ENCODE measurements at regions not wholly inside any gene's neighbourhood (a gene's known extent, or its start where the extent isn't known, plus 50 kb on each side); places are given as distances from the start of the nearest gene placed in this dataset.
"Not testable (repeated sequence)": the region's sequence is repeated elsewhere in the genome, so short reads cannot be mapped to it uniquely, and the experiment has no call there.

DNA sequence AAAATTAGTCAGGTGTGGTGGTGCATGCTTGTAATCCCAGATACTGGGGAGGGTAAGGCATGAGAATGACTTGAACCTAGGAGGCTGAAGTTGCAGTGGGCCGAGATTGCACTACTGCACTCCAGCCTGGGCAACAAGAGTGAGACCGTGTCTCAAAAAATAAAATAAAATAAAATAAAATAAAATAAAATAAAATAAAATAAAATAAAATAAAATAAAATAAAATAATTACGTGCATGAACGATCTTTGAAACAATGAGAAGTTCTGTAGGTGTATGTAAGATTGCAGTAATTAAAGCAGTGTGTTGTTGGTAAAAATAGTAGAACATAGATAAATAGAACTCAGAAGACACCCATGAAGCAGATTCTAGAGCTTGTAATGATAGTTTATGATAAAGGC is 348.5 kb downstream of the ANKRD30A start:
- no peaks in the 10 kb centered on the region for H3K36me3 Mint-ChIP-seq (ENCODE audit: low read depth)
- TF ChIP-seq CTCF (IDR thresholded peaks at IDR 0.05): no peak
- H3K4me3 Mint-ChIP-seq (ENCODE audit: unreplicated experiment): no peak overlapping the region
- H3K9me3 Mint-ChIP-seq (ENCODE audit: low read depth): peaks cover 30% of the 10 kb centered on the region
- no peak for DNase-seq (ENCODE audit: low spot score)
- H3K4me1 Mint-ChIP-seq (ENCODE audit: low read depth): no peaks in the 10 kb centered on the region
- H3K27ac Mint-ChIP-seq (ENCODE audit: unreplicated experiment): no peak overlapping the region
- H3K27me3 Mint-ChIP-seq (ENCODE audit: low read depth): no peaks in the 10 kb centered on the region

DNA sequence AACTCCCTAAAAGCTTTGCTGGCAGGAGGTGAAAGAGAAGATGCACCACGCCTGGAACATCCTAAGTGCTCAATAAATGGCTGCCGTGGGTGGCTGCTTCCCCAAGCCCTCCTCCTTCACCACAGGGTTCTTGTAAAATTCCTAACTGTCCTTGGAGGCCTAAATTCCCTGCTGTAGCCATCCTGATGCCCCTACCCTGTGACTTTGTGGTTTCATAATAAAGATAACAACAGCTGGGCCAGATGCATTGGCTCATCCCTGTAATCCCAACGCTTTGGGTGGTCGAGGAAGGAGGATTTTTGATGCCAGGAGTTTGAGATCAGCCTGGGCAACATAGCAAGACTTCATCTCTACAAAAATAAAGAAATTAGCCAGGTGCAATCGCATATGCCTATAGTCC is 341.8 kb downstream of the ANKRD30A start:
- peaks cover 33% of the 10 kb centered on the region for H3K9me3 Mint-ChIP-seq (ENCODE audit: low read depth)
- H3K36me3 Mint-ChIP-seq (ENCODE audit: low read depth): no peaks in the 10 kb centered on the region
- no peak overlapping the region for H3K27ac Mint-ChIP-seq (ENCODE audit: unreplicated experiment)
- no peak for TF ChIP-seq CTCF (IDR thresholded peaks at IDR 0.05)
- H3K27me3 Mint-ChIP-seq (ENCODE audit: low read depth): no peaks in the 10 kb centered on the region
- no peaks in the 10 kb centered on the region for H3K4me1 Mint-ChIP-seq (ENCODE audit: low read depth)
- DNase-seq (ENCODE audit: low spot score): no peak
- H3K4me3 Mint-ChIP-seq (ENCODE audit: unreplicated experiment): no peak overlapping the region

GRCh38 chr10:37456456-37456855 is 331.1 kb downstream of the ANKRD30A start:
- Mint-ChIP-seq H3K9me3 (ENCODE audit: low read depth) (peaks cover 27% of the 10 kb centered on the region), H3K27me3 (ENCODE audit: low read depth) (no peaks in the 10 kb centered on the region)

GRCh38 chr10:37448161-37448560 is 322.8 kb downstream of the ANKRD30A start:
- H3K27me3 Mint-ChIP-seq (ENCODE audit: low read depth): no peaks in the 10 kb centered on the region
- no peaks in the 10 kb centered on the region for H3K4me1 Mint-ChIP-seq (ENCODE audit: low read depth)
- no peak overlapping the region for H3K27ac Mint-ChIP-seq (ENCODE audit: unreplicated experiment)
- H3K4me3 Mint-ChIP-seq (ENCODE audit: unreplicated experiment): no peak overlapping the region
- no peak for DNase-seq (ENCODE audit: low spot score)
- TF ChIP-seq CTCF (IDR thresholded peaks at IDR 0.05): no peak
- no peaks in the 10 kb centered on the region for H3K36me3 Mint-ChIP-seq (ENCODE audit: low read depth)
- peaks cover 53% of the 10 kb centered on the region for H3K9me3 Mint-ChIP-seq (ENCODE audit: low read depth)

More at GRCh38 chr10:37456456-37456855, 331.1 kb downstream of the ANKRD30A start:
- Mint-ChIP-seq H3K4me3 (ENCODE audit: unreplicated experiment) (no peak overlapping the region), H3K27ac (ENCODE audit: unreplicated experiment) (no peak overlapping the region), H3K4me1 (ENCODE audit: low read depth) (no peaks in the 10 kb centered on the region), H3K36me3 (ENCODE audit: low read depth) (no peaks in the 10 kb centered on the region)
- DNase-seq (ENCODE audit: low spot score): no peak
- TF ChIP-seq CTCF (IDR thresholded peaks at IDR 0.05): no peak

DNA sequence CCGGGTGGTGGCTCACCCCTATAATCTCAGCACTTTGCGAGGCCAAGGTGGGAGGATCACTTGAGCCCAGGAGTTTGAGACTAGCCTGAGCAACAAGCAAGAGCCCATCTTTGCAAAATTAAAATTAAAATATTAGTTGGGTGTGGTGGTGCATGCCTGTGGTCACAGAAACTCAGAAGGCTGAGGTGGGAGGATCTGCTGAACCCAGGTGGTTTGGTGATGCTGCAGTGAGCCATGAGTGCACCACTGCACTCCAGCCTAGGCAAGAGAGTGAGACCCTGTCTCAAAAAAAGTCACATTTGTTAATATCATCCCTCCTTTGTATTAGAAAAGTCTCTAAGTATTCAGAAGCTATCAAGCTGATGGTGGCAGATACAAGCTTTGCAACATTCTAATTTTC is 317.5 kb downstream of the ANKRD30A start:
- H3K4me1 Mint-ChIP-seq (ENCODE audit: low read depth): no peaks in the 10 kb centered on the region
- TF ChIP-seq CTCF (IDR thresholded peaks at IDR 0.05): no peak
- DNase-seq (ENCODE audit: low spot score): no peak
- H3K4me3 Mint-ChIP-seq (ENCODE audit: unreplicated experiment): no peak overlapping the region
- no peak overlapping the region for H3K27ac Mint-ChIP-seq (ENCODE audit: unreplicated experiment)
- H3K27me3 Mint-ChIP-seq (ENCODE audit: low read depth): no peaks in the 10 kb centered on the region
- peaks cover 65% of the 10 kb centered on the region for H3K9me3 Mint-ChIP-seq (ENCODE audit: low read depth)
- no peaks in the 10 kb centered on the region for H3K36me3 Mint-ChIP-seq (ENCODE audit: low read depth)

DNA sequence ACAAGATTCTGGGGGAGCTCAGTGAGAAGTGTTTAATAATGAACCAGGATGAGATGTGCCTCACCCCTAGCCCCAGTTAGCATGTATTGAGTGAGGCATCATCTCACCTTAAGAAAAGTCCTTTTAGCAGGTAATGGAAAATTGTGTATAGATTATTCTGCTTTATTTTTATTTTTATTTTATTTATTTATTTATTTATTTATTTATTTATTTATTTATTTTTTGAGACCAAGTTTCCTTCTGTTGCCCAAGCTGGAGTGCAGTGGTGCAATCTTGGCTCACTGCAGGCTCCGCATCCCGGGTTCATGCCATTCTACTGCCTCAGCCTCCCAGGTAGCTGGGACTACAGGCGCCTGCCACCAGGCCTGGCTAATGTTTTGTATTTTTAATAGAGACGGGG is 315.8 kb downstream of the ANKRD30A start:
- not testable (repeated sequence) for H3K27me3 Mint-ChIP-seq (ENCODE audit: low read depth); DNase-seq (ENCODE audit: low spot score); H3K27ac Mint-ChIP-seq (ENCODE audit: unreplicated experiment); H3K4me3 Mint-ChIP-seq (ENCODE audit: unreplicated experiment); H3K36me3 Mint-ChIP-seq (ENCODE audit: low read depth); H3K4me1 Mint-ChIP-seq (ENCODE audit: low read depth)
- H3K9me3 Mint-ChIP-seq (ENCODE audit: low read depth): peaks cover 58% of the 10 kb centered on the region

Measured in chondrocyte (in vitro differentiated cells).